Prostate gland (tissue), 2 donors: ENCODE measurements at regions not wholly inside any gene's neighbourhood (a gene's known extent, or its start where the extent isn't known, plus 50 kb on each side); places are given as distances from the start of the nearest gene placed in this dataset.

Experiments
- POLR2A ChIP-seq: fragments of 450-650 bp; IDR thresholded peaks from one replicate; pipeline ENCODE4 v1.6.1; 2016; ENCODE audit warnings: antibody characterized with exemption, mild to moderate bottlenecking
- TF ChIP-seq, protein P1 (sequence below), 4 experiments: fragments of 200-600 bp in 2 of 4; fragments of 450-650 bp in 2 of 4; sonication (generic) in 2 of 4; IDR thresholded peaks; 1 replicate in 3 of 4; 2 replicates in 1 of 4; pipeline ENCODE4 v1.5.1; 2016 to 2019; ENCODE audit warnings: antibody characterized with exemption in 4 of 4, mild to moderate bottlenecking in 2 of 4, moderate library complexity in 2 of 4

DNA sequence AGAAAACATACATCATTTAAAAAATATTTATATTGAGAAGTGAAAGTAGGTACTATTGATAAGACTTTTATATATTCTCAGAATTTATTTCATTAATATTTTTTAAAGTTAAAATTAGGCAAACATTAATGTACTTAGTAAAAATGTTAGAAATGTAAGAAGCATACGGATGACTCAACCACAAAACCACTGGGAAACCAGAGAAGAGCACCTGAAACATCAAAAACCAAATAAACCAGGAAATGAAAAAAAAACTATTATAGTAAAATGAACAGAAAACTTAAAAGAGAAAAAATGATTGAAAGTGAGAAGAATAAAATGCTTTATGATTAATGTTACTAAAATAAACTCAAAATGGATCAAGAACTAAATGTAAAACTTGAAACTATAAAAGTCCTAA lies 233.2 kb upstream of the DAB2 start:
- TF ChIP-seq, protein P1, sequence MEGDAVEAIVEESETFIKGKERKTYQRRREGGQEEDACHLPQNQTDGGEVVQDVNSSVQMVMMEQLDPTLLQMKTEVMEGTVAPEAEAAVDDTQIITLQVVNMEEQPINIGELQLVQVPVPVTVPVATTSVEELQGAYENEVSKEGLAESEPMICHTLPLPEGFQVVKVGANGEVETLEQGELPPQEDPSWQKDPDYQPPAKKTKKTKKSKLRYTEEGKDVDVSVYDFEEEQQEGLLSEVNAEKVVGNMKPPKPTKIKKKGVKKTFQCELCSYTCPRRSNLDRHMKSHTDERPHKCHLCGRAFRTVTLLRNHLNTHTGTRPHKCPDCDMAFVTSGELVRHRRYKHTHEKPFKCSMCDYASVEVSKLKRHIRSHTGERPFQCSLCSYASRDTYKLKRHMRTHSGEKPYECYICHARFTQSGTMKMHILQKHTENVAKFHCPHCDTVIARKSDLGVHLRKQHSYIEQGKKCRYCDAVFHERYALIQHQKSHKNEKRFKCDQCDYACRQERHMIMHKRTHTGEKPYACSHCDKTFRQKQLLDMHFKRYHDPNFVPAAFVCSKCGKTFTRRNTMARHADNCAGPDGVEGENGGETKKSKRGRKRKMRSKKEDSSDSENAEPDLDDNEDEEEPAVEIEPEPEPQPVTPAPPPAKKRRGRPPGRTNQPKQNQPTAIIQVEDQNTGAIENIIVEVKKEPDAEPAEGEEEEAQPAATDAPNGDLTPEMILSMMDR (IDR thresholded peaks at IDR 0.05), result no peak
- no peak for TF ChIP-seq POLR2A
